ENCODE measurements at regions not wholly inside any gene's neighbourhood (a gene's known extent, or its start where the extent isn't known, plus 50 kb on each side); places are given as distances from the start of the nearest gene placed in this dataset.
"Not testable (repeated sequence)": the region's sequence is repeated elsewhere in the genome, so short reads cannot be mapped to it uniquely, and the experiment has no call there.

DNA sequence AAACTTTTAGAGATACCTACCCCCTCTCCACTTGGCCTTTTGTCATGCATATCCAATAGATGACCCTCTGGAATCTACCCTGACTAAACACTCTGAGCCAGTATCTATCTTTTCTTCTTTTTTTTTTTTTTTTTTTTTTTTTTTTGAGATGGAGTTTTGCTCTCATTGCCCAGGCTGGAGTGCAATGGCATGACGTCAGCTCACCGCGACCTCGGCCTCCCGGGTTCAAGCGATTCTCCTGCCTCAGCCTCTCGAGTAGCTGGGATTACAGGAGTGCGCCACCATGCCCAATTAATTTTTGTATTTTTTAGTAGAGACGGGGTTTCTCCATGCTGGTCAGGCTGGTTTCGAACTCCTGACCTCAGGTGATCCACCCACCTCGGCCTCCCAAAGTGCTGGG is 50.8 kb upstream of the GRIN2B start:
- not testable (repeated sequence) for DNase-seq

GRCh38 chr12:14043776-14044175 is 62.4 kb upstream of the GRIN2B start:
- no peak for DNase-seq

GRCh38 chr12:14048941-14049545 is 67.6 kb upstream of the GRIN2B start:
- DNase-seq = no peak

DNA sequence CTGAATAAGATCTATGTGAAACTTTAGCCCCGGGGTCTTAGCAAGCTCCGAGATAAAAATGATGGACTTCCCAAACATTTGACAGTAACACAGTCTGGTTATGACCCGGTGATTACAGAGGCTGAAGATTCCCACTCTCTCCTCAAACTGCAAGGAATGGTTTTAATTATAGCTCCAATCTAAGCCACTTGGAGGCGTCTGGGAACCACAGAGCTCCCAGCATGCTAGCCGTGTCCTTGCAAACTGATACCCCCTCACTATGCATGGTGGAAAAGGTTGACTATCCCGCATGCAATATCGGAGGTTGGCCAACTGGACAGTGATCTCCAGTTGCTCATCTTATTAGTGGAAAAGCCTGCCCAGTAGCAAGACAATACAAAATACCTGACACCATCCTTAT is 76.5 kb upstream of the GRIN2B start:
- DNase-seq = no peak

DNA sequence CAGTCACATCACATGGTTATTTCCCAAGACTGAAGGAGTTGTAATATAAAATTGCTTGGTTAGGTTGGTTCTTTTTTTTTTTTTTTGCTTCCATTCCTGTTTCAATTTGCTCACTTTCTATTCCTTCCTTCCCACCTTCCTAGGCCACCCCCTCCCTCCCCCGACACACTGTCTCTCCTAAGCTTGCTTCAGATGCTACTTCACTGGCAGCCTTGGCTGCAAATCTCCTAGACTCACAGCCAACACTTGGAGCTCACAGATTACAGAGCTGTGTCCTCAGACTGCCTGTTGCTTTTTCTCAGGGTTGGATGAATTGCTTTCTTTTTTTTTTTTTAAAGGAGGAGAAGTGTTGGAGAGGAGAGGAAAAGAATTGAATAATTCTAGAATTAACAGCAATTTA is 77.3 kb upstream of the GRIN2B start:
- no peak for DNase-seq

DNA sequence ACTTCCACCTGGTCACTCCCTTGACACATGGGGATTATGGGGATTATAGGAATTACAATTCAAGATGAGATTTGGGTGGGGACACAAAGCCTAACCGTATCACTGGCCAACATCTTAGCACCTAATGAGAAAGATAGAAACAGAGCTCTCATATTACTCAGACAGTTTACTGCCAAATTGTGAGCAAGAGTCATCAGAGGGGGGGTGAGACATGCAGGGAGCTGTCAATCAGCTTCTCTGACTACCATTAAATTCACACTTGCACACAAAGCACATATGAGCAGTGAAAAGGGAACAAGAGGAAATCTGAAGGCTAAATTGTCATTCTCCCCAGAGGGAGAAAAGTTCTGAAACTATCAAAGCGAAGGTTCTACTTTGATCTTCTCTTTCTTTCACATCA is 78.1 kb upstream of the GRIN2B start:
- no peak for DNase-seq

DNA sequence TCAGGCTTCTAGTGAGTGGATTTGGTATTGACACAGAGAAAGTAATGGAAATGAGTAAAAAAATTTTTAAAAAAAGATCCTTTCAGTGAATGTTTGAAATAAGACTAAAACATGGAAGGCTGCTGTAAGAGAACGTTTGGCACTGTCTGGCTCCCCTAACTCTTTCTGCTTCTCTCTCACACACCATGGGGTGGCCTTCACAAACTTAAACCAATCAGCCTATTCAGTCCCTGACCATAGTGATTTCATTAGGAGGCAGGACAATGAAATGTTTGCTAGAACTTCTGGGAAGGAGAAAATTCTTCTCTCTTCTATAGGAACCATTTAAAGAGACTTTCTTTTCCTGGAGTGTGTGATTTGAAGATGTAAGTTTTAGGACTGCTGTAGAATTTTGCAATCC is 84.2 kb upstream of the GRIN2B start:
- DNase-seq = no peak

- no peak for DNase-seq
Measured at GRCh38 chr12:14066021-14066420, 84.6 kb upstream of the GRIN2B start.

GRCh38 chr12:14068961-14069360 is 87.6 kb upstream of the GRIN2B start:
- no peak for DNase-seq

DNA sequence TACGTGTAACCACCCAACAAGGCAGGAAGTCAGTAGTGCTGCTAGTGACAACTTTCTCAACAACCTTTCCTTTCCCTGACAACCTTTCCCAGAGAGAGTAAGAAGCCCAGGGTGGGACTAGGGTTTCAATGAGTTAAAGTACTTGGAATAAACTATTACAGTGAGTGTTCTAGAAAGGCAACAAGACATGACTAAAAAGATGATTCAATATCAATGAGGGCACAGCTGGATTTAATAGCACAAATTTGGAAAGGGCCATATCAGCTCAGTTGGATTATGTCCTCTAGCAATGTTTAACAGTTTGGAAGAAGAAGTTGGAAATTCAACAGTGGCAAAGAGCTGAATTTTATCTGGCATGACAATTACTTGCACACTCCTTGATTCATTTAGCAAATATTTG is 90.4 kb upstream of the GRIN2B start:
- no peak for DNase-seq

DNA sequence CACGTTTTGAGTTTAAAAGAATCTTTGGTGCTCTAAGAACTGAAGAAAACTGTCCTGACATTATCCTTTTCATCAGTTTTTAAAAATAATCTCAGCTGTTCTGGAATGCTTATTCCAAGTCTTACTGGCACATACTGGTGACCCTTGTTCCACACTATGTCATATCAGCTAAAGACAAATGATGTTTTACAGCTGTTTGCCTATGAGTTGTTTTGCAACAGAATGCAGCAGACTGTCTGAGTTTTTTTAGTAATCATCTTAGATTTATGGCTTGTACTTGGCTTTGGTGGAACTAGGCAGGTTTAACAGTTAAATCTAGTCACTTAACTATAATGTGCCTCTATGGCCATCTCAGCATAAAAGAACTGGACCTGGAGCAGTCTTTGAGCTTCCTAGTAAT is 91.6 kb upstream of the GRIN2B start:
- no peak for DNase-seq

GRCh38 chr12:14075797-14076393 is 94.5 kb upstream of the GRIN2B start:
- no peak for DNase-seq

GRCh38 chr12:14076538-14076937 is 95.1 kb upstream of the GRIN2B start:
- DNase-seq = no peak

- no peak for DNase-seq
Measured at GRCh38 chr12:14086838-14087237, 105.4 kb upstream of the GRIN2B start.

DNA sequence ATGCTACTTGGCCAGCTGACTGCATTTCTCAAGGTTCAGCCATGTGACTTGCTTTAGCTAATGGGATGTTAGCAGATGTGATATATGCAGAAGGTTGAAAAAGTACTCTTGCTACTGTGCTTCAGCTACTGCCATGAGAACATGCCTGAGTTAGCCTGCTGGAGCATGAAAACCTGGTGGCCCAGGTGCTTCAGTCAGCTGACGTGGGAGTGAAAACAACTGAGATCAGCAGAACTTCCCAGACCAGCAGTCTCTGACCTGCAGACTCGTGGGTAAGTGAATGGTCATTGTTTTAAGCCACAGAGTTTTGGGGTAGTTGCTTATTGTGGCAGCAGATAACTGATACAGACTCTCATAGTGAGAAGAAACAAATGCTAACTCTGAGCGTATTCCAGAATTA is 118.6 kb upstream of the GRIN2B start:
- no peak for DNase-seq

DNA sequence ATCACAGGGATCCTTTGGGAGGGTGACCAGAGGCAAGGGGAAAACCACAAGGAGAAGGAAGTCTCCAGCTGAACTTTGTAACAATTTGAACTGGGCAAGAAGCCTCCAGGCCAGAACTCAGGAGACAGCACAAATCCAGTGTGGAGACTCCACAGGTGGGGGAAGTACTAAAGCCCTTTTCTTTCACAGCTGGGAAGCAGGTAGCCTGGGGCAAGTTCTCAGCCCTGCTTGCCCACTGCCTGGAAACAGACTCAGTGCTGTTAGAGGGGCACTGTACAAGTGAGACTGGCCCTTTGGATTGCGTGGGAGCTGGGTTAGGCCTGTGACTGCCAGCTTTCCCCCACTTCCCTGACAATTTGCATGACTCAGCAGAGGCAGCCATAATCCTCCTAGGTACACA is 120.2 kb upstream of the GRIN2B start:
- not testable (repeated sequence) for DNase-seq

DNA sequence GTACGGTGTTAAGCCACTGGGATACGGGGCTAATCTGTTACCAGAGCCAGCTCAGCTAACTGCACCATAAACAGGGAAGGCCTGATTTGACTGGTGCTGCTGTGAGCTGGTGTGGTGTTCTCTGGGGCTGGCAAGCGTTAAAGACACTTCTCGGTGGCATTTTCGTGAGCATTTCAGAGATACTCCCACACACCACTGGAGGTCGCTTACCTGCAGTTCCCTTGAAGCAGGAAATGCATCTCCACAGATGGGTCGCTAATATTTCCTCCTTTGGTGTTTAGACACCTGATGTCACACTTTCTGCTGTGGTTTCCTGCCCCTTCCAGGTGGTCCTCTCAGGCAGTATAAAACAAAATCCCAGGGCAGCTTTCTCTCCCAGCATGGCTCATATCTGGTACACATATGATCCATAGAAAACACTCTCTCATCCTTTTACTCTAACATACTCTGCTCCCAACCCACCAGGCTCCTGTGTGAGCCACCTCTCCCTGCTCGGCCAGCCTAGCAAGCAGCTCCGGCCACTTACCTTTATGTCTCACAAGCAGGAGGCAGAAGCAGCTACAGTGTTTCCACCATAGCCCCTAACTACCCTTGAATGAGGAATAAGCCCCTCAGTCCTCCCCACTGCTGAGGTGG is 129.9 kb upstream of the GRIN2B start:
- no peak for DNase-seq

DNA sequence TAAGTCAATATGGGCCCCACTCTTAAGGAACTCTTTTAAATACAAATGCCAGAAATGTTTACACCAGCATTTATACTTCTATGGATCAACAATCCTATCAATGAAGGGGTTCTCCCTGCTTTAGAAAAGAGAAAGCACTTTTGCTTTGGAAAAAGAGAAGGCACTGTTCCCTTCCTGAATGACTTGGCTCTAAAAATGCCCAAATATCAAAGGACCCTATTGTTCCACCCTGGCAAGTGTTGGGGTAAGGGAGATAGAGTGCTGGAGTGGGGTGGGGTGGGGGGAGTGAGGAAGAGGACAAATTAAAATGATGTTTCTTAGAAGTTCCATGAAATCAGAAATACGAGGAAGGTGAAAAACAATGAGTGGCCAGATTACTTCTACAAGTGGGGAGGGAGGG is 131.6 kb upstream of the GRIN2B start:
- no peak for DNase-seq

DNA sequence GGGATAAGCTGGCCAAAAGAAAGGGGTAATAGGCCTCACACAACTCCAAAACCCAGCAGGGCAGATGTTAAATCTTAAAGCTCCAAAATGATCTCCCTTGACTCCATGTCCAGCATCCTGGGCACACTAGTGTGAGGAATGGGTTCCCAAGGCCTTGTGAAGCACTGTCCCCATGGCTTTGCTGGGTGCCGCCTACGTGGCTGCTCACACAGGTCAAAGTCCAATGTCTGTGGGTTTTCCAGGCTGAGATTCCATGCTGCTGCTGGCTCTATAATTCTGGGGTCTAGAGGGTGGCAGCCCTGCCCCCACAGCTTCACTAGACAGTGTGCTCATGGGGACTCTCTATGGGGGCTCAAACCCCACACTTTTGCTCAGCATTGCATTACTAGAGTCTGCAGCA is 145.3 kb upstream of the GRIN2B start:
- DNase-seq = no peak

- DNase-seq = no peak
Measured at GRCh38 chr12:14129611-14130195, 148.3 kb upstream of the GRIN2B start.

GRCh38 chr12:14135996-14136395 is 154.6 kb upstream of the GRIN2B start:
- no peak for DNase-seq

- no peak for DNase-seq
Measured at GRCh38 chr12:14138495-14138894, 157.1 kb upstream of the GRIN2B start.

DNA sequence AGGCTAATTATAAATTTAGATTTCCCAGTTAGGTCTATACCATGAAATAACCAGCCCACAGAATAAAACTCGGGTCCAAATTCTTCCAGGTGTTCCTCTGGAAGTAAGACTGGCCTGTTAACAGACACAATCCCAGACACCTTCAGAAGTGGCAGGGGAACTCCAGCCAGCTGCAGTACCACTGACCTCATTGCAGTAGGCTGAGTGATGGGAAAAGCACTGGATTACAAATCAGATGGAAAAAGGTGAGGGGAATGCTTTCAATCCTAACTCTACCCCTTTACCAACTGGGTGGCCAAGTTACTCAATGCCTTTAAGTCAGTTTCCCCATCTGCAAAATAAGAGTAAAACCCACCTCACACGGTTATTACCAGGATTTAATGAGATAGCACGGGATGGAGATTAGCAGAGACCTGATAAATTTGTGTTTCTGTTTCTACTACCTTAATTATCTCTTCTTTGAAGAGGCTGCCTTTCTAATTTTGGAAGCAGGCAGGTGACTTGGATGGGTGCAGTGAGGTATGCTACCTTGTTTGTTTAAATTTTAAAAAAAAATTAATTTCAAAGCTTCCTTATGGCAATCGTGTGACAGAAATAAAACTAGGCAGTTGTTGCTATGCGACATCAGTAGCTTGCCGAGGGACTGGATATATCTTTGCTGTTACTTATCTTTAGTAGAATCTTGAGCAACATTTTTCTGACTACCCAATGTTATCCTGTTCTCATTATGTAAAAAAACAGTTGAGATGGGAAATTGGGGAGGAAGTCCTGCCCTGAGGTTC is 167.3 kb upstream of the GRIN2B start:
- no peak for DNase-seq

- DNase-seq = no peak
Measured at GRCh38 chr12:14153803-14154202, 172.4 kb upstream of the GRIN2B start.

Measured in NK-92 treated with Interleukin-12 subunit alpha and Interleukin-12 subunit beta, amount 100 ng/mL, for 24 hours (cell line).